Osteocyte (in vitro differentiated cells): ENCODE measurements at regions not wholly inside any gene's neighbourhood (a gene's known extent, or its start where the extent isn't known, plus 50 kb on each side); places are given as distances from the start of the nearest gene placed in this dataset.

ENCODE experiments used
- DNase-seq: peaks from one replicate; pipeline ENCODE4 v3.0.0; 2021; ENCODE audit warnings: mixed read lengths; ENCODE audit not compliant: unreplicated experiment; ENCODE audit errors: extremely low spot score
- H3K27ac Mint-ChIP-seq: one replicate; pipeline ENCODE4 v1.8.0; 2021; ENCODE audit warnings: mild to moderate bottlenecking, mixed read lengths; ENCODE audit not compliant: unreplicated experiment
- H3K27me3 Mint-ChIP-seq: one replicate; pipeline ENCODE4 v1.8.0; 2021; ENCODE audit warnings: mixed read lengths; ENCODE audit not compliant: unreplicated experiment
- H3K36me3 Mint-ChIP-seq: one replicate; pipeline ENCODE4 v1.8.0; 2021; ENCODE audit warnings: mixed read lengths; ENCODE audit not compliant: unreplicated experiment
- H3K4me1 Mint-ChIP-seq: one replicate; pipeline ENCODE4 v1.8.0; 2021; ENCODE audit warnings: mixed read lengths; ENCODE audit not compliant: unreplicated experiment
- H3K4me3 Mint-ChIP-seq: one replicate; pipeline ENCODE4 v1.8.0; 2021; ENCODE audit warnings: mild to moderate bottlenecking, moderate library complexity, mixed read lengths; ENCODE audit not compliant: unreplicated experiment
- H3K9me3 Mint-ChIP-seq: one replicate; pipeline ENCODE4 v1.8.0; 2021; ENCODE audit warnings: mixed read lengths; ENCODE audit not compliant: unreplicated experiment
- CTCF ChIP-seq: fragments of 200-600 bp; sonication (generic); IDR thresholded peaks from 2 replicates; pipeline ENCODE4 v1.5.0; 2021; ENCODE audit warnings: antibody characterized with exemption, mild to moderate bottlenecking, moderate library complexity

- no peak overlapping the region for H3K27ac Mint-ChIP-seq
- peaks cover 38% of the 10 kb centered on the region for H3K4me1 Mint-ChIP-seq
- no peak for DNase-seq
- no peak overlapping the region for H3K4me3 Mint-ChIP-seq
- H3K27me3 Mint-ChIP-seq: no peaks in the 10 kb centered on the region
- H3K36me3 Mint-ChIP-seq: no peaks in the 10 kb centered on the region
- TF ChIP-seq CTCF: no peak
- peaks cover 6% of the 10 kb centered on the region for H3K9me3 Mint-ChIP-seq
These were observed 523.8 kb upstream of the CELF2 start for GRCh38 chr10:10493833-10494232.

GRCh38 chr10:10497245-10497644 lies 520.4 kb upstream of the CELF2 start:
- Mint-ChIP-seq H3K4me1 (peaks cover 25% of the 10 kb centered on the region), H3K27me3 (no peaks in the 10 kb centered on the region), H3K27ac (no peak overlapping the region), H3K9me3 (peaks cover 14% of the 10 kb centered on the region), H3K4me3 (no peak overlapping the region), H3K36me3 (peaks cover 3% of the 10 kb centered on the region)
- no peak for TF ChIP-seq CTCF
- DNase-seq: no peak

GRCh38 chr10:10498781-10499180 lies 518.9 kb upstream of the CELF2 start:
- Mint-ChIP-seq H3K4me1 (peaks cover 25% of the 10 kb centered on the region), H3K9me3 (peaks cover 19% of the 10 kb centered on the region), H3K27me3 (no peaks in the 10 kb centered on the region), H3K27ac (no peak overlapping the region), H3K36me3 (peaks cover 3% of the 10 kb centered on the region), H3K4me3 (no peak overlapping the region)
- no peak for TF ChIP-seq CTCF
- no peak for DNase-seq

- Mint-ChIP-seq H3K27me3 (no peaks in the 10 kb centered on the region), H3K4me3 (no peak overlapping the region), H3K9me3 (peaks cover 27% of the 10 kb centered on the region), H3K4me1 (peaks cover 25% of the 10 kb centered on the region), H3K36me3 (peaks cover 3% of the 10 kb centered on the region), H3K27ac (peak overlapping the region; percentile 90)
- no peak for DNase-seq
- no peak for TF ChIP-seq CTCF
These were observed 517.8 kb upstream of the CELF2 start for GRCh38 chr10:10499839-10500238.

- Mint-ChIP-seq H3K4me1 (peaks cover 25% of the 10 kb centered on the region), H3K4me3 (no peak overlapping the region), H3K27ac (peak overlapping the region; percentile 90), H3K9me3 (peaks cover 30% of the 10 kb centered on the region), H3K36me3 (peaks cover 3% of the 10 kb centered on the region), H3K27me3 (no peaks in the 10 kb centered on the region)
- DNase-seq: no peak
- no peak for TF ChIP-seq CTCF
These were observed 516.7 kb upstream of the CELF2 start for GRCh38 chr10:10500937-10501336.
